ENCODE measurements at regions not wholly inside any gene's neighbourhood (a gene's known extent, or its start where the extent isn't known, plus 50 kb on each side); places are given as distances from the start of the nearest gene placed in this dataset.

DNA sequence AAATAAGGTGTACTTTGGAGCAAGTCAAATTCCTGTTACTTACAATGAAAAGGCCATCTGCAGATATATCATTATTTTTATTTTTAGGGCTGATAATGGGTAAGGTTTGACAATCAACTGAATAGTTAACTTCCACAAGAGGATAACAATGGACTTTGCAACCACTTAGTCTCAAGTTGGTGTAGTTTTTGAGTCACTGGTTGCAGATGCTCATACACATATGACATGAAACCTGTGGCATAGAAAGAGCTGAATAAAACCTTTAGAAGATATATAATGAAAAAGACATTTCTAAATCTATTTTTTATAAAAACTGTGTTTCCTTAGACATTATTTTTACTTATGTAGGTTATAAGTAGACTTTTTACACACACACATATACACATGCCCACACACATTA, 2110.9 kb downstream of the PCDH7 start:
- Histone ChIP-seq H3K36me3 (no peaks in the 10 kb centered on the region), H3K27ac (replicated peaks in 1 of 4) (no peak overlapping the region), H3K4me3 (no peak overlapping the region), H3K9me3 (no peaks in the 10 kb centered on the region), H3K27me3 (no peaks in the 10 kb centered on the region), H3K4me1 (no peaks in the 10 kb centered on the region)
- intact Hi-C loops (cut with DNase I) = no loop called here
- TF ChIP-seq CTCF (IDR thresholded peaks at IDR 0.05) (no peak), POLR2A (IDR thresholded peaks at IDR 0.05; ENCODE audit: low read depth) (no peak), EP300 (IDR thresholded peaks at IDR 0.05) (no peak), POLR2AphosphoS5 (IDR thresholded peaks at IDR 0.05) (no peak)
- no peak for DNase-seq (ENCODE audit: extremely low spot score)

- no peak for DNase-seq (ENCODE audit: extremely low spot score)
- H3K36me3 ChIP-seq = no peaks in the 10 kb centered on the region
- no peak for TF ChIP-seq POLR2A (IDR thresholded peaks at IDR 0.05; ENCODE audit: low read depth)
- no peak for TF ChIP-seq POLR2AphosphoS5 (IDR thresholded peaks at IDR 0.05)
- no peak for TF ChIP-seq CTCF (IDR thresholded peaks at IDR 0.05)
- TF ChIP-seq EP300 (IDR thresholded peaks at IDR 0.05) = no peak
- no peaks in the 10 kb centered on the region for H3K27me3 ChIP-seq
- no peak overlapping the region for H3K4me3 ChIP-seq
- H3K4me1 ChIP-seq = no peaks in the 10 kb centered on the region
- intact Hi-C loops (cut with DNase I) = no loop called here
- H3K27ac ChIP-seq (replicated peaks in 1 of 4) = no peak overlapping the region
- WGBS = 77% methylated on average over 4 of the region's 4 CpGs
- no peaks in the 10 kb centered on the region for H3K9me3 ChIP-seq
These were observed 2120.5 kb downstream of the PCDH7 start for GRCh38 chr4:32840461-32841189.

- intact Hi-C loops (cut with DNase I) = no loop called here
- 53% methylated on average over 1 of the region's 1 CpG for WGBS
- DNase-seq (ENCODE audit: extremely low spot score) = no peak
- Histone ChIP-seq H3K36me3 (no peaks in the 10 kb centered on the region), H3K4me1 (no peaks in the 10 kb centered on the region), H3K27ac (replicated peaks in 1 of 4) (no peak overlapping the region), H3K9me3 (no peaks in the 10 kb centered on the region), H3K27me3 (no peaks in the 10 kb centered on the region), H3K4me3 (no peak overlapping the region)
- no peak for TF ChIP-seq POLR2AphosphoS5 (IDR thresholded peaks at IDR 0.05)
- no peak for TF ChIP-seq POLR2A (IDR thresholded peaks at IDR 0.05; ENCODE audit: low read depth)
- TF ChIP-seq EP300 (IDR thresholded peaks at IDR 0.05) = no peak
- TF ChIP-seq CTCF (IDR thresholded peaks at IDR 0.05) = no peak
These were observed 2121.0 kb downstream of the PCDH7 start for GRCh38 chr4:32841217-32841616.

DNA sequence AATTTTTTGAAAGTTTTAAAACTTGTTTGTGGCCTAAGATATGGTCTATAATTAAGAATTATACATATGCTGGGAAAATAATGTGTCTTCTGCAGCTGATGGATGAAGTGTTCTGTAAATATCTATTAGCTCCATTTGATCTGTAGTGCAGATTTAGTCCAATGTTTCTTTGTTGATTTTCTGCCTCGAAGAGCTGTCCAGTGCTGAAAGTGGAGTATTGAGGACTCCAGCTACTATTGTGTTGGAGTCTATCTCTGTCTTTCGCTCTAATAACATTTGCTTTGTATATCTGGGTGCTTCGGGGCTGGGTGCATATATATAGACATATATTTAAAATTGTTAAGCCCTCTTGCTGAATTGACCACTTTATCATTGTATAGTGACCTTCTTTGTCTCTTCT, 2127.3 kb downstream of the PCDH7 start:
- no peaks in the 10 kb centered on the region for H3K4me1 ChIP-seq
- intact Hi-C loops (cut with DNase I) = no loop called here
- 73% methylated on average over 3 of the region's 3 CpGs for WGBS
- no peaks in the 10 kb centered on the region for H3K36me3 ChIP-seq
- H3K27me3 ChIP-seq = no peaks in the 10 kb centered on the region
- no peak for TF ChIP-seq POLR2A (IDR thresholded peaks at IDR 0.05; ENCODE audit: low read depth)
- no peak for TF ChIP-seq POLR2AphosphoS5 (IDR thresholded peaks at IDR 0.05)
- TF ChIP-seq CTCF (IDR thresholded peaks at IDR 0.05) = no peak
- no peak overlapping the region for H3K27ac ChIP-seq (replicated peaks in 1 of 4)
- H3K4me3 ChIP-seq = no peak overlapping the region
- no peaks in the 10 kb centered on the region for H3K9me3 ChIP-seq
- DNase-seq (ENCODE audit: extremely low spot score) = no peak

DNA sequence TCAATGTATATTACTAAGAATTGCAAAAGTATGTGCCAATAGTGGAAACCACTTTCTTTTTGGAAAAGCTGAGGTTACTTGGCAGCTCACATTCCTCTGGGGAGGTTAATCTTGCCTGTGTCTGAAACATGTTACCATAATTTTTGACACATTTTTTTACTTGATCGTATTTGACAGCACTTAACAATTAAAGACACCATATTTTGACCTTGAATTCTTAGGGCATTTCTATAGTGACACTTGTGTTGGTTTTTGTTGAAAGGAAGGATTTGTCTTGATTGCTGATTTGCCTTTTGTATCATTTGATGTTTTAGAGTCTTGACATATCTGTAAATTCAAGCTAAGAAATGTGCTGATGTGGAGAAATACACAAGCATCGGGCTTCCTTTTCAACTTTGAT, 2135.5 kb downstream of the PCDH7 start:
- Histone ChIP-seq H3K36me3 (no peaks in the 10 kb centered on the region), H3K27ac (replicated peaks in 1 of 4) (no peak overlapping the region), H3K27me3 (no peaks in the 10 kb centered on the region), H3K4me1 (no peaks in the 10 kb centered on the region), H3K4me3 (no peak overlapping the region), H3K9me3 (peaks cover 0 to 3% (median 0%) of the 10 kb centered on the region in 4 donors)
- intact Hi-C loops (cut with DNase I) = no loop called here
- TF ChIP-seq POLR2A (IDR thresholded peaks at IDR 0.05; ENCODE audit: low read depth) = no peak
- no peak for TF ChIP-seq POLR2AphosphoS5 (IDR thresholded peaks at IDR 0.05)
- no peak for TF ChIP-seq EP300 (IDR thresholded peaks at IDR 0.05)
- TF ChIP-seq CTCF (IDR thresholded peaks at IDR 0.05) = no peak
- DNase-seq (ENCODE audit: extremely low spot score) = no peak
- 37% methylated on average over 2 of the region's 2 CpGs for WGBS
